HG03139 (cell line): ENCODE measurements at regions not wholly inside any gene's neighbourhood (a gene's known extent, or its start where the extent isn't known, plus 50 kb on each side); places are given as distances from the start of the nearest gene placed in this dataset.

Experiments
- ATAC-seq: cut with Tn5 transposase; IDR thresholded peaks from one replicate; pipeline ENCODE4 v1.9.1; 2021; ENCODE audit not compliant: unreplicated experiment

GRCh38 chr14:98688446-98688845 lies 583.6 kb downstream of the BCL11B start:
- ATAC-seq, result no peak

GRCh38 chr14:98689951-98690350 lies 582.0 kb downstream of the BCL11B start:
- no peak for ATAC-seq

GRCh38 chr14:98692832-98693231 lies 579.2 kb downstream of the BCL11B start:
- ATAC-seq, result no peak

GRCh38 chr14:98694541-98694940 lies 577.5 kb downstream of the BCL11B start:
- ATAC-seq, result no peak

GRCh38 chr14:98695809-98696208 lies 576.2 kb downstream of the BCL11B start:
- ATAC-seq, result no peak

DNA sequence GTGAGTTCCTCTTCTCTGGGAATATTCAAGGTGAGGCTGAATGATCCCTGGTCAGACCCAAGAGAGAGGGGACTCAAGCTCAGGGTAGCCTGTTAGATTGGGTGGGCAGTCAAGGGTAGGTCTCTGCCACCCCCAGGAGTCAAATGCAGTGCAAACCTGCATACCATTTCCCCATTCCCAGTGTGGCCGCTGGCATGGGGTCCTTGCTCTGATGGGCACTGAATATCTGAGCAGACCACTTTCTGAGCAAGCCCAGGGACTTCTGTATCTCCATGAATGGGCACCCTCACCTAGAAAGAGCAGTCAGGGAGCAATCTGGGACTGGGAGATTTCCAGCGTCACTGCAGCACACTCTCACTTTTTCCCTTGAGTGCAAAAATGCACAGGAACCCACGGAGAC lies 573.7 kb downstream of the BCL11B start:
- ATAC-seq, result no peak

DNA sequence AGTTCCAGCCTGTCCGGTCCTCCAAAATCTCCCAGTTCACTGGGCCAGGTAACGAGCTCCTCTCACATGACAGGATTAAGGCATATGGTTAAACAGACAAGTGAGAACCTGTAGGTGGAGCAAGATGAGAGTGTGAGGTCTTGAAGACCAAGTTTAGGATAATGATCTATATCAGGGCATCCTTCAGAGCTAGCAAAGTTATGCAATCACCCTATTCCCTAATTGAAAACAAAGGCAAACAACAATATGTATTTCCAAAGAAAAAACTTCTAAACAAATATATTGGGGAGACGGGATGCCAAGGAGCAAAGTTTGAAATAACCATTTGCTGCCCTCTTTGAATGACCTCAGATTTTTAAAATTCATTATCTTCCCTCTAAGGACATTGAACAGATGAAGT lies 571.2 kb downstream of the BCL11B start:
- no peak for ATAC-seq

GRCh38 chr14:98701377-98701776 lies 570.6 kb downstream of the BCL11B start:
- ATAC-seq, result no peak

DNA sequence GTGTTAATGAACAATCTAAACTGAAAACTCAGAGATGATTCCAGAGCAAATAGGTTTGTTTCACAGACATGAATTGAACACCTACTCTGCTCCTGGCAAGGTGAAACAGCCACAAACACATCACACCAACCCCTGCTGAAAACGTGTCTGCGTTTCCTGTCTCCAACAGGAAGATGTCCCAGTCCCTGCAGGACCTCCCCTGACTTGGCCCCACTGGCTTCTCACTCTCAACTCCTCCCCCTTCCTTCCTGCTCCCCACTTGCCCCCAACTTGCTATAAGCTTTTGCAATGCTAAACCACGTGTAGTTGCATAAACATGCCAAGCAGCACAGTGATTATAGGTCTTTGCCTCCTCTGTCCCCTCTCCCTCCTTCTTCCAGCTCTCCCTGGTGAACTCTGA lies 567.6 kb downstream of the BCL11B start:
- ATAC-seq, result no peak

DNA sequence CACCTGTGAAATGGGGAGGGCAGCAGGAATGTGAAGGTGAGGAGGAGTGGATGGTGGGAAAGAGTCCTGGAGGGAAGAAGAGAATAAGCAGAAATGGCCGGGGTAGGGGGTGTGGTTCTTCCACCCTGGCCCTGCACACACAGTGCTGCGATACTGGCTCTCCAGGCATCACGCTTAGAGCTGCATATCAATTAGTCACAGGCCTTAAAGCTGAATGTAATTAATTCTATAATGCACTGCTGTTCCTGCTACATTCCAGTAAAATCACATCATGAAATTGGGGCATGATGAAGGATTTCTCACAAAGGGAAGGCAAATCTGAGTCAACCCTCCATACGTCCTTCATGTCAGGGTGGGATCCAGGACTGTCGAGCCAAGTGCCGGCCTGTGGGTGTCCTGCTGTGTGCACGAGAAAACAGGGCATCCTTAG lies 566.1 kb downstream of the BCL11B start:
- no peak for ATAC-seq

- no peak for ATAC-seq
Measured at GRCh38 chr14:98707522-98707921, 564.5 kb downstream of the BCL11B start.

DNA sequence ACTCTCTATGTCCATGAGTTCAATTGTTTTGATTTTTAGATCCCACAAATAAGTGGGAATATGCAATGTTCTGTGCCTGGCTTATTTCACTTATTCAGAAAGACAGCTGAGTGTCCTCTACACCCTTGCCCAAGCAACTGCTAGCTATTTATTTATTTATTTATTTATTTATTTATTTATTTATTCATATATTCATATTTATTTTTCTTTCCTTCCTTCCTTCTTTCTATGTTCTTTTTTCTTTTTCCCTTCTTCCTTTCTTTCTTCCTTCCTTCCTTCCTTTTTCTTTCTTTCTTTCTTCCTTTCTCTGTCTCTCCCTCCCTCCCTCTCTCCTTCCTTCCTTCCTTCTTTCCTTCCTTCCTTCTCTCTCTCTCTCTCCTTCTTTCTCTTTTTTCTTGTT lies 563.4 kb downstream of the BCL11B start:
- no peak for ATAC-seq

- no peak for ATAC-seq
Measured at GRCh38 chr14:98711453-98711852, 560.5 kb downstream of the BCL11B start.

DNA sequence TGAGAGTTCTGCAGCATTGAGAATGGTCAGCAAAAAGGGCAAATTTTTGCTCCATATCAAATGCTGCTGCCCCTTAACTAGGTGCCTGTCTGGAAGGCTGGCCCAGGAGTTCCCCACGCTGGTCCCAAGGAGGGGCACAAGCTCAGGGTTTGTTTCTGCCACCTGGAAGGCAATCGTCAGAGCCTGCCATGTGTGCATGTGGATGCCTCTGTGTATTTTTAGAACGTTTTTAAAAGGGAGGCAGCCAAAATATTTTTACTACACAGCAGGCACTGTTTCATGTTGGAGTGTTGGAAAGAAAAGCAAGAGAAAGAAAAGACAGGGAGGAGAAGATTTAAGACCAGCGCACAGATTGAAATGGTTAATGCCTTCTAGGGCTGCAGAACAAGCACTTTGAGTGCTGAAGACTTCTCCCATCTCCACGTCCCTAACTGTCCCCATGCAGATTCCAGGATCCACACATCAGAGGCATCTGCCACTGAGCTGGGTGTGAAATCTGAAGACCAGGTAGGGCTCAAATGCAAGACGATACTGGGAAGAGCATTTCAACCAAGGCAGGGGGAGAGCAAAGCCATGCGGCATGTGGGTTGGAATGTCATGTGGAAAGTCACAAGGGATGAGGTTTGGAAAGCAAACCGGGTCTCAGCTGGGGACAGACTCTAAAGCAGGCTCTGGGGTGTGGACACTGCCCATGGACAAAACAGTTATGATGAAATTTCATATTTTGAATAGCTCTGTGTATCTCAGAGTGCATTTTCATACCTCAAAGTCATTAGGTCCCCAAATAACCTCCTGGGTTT lies 557.2 kb downstream of the BCL11B start:
- no peak for ATAC-seq

GRCh38 chr14:98716133-98716532 lies 555.9 kb downstream of the BCL11B start:
- ATAC-seq, result no peak

DNA sequence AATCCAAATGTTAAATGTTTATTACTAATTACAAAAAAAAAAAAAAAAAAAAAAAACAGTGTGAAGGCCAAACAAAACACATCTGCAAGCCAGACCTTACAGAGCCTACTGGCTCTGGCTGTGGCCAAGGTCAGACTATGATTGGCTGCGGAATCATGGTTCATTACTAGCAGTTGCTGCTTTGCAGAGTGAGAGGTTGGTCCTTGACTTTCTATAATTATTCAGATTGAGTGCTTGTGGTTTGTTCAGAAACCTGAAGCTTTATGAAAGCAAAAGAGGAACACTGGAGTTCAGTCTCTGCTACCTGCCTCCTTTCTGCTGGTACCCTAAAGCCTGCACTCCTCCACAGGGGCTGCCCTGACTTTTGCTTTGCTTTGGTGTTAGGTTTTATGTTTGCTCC lies 550.9 kb downstream of the BCL11B start:
- no peak for ATAC-seq

DNA sequence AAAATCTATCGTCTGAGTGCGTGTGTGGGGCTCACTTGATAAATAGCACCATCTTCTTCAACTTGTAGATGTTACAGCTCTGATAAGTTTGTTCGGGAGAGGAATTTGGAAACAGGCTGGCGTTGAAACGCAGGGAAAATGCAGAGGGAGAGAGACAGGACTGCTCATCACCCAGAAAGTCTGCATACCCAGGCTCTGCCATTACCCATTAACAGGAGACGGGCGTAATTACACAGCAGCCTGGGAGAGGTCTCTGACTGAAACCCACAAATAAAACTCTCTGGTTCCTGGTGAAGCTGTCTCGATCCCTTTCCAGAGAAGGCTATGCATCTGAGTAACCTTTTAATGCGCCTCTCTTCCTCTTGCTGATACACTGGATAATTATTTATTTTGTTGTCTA lies 547.3 kb downstream of the BCL11B start:
- ATAC-seq, result no peak

DNA sequence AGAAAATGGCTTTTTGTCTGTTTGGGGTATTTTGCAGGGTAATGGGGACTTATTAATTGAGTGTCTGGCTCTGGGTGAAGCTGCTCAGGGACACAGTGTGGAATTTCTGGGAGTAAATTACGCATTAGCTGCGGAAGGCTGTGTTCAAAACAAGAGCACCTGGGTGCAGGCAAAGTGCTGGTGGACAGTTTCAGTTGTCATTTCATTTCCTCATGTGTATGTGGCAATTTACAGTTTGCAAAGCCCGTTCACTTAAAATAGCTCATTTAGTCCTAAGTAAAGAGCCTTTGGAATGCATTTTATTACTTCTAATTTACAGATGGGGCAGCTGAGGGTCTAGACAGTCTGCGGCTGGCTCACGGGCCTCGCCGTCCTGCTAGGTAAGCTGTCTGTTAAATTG lies 546.8 kb downstream of the BCL11B start:
- ATAC-seq, result no peak

DNA sequence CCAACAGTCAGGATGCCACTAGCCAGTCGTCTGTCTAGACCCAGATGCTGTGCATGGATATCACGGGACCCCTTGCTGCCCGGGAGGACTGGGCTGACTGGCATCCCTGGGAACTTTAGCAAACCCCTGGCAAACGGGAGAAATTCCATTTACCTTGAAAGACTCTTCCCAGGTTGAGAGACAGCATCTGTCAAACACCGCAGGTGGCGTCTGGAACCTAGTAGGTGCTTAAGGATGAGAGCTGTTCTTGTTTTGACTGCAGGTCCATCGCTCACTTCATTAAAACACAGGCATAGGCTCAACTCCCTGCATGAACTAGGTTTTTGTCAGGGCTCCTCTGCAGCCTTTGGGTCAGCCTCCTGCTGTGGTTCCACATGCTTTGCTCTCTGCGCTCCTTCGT lies 546.3 kb downstream of the BCL11B start:
- ATAC-seq, result no peak

DNA sequence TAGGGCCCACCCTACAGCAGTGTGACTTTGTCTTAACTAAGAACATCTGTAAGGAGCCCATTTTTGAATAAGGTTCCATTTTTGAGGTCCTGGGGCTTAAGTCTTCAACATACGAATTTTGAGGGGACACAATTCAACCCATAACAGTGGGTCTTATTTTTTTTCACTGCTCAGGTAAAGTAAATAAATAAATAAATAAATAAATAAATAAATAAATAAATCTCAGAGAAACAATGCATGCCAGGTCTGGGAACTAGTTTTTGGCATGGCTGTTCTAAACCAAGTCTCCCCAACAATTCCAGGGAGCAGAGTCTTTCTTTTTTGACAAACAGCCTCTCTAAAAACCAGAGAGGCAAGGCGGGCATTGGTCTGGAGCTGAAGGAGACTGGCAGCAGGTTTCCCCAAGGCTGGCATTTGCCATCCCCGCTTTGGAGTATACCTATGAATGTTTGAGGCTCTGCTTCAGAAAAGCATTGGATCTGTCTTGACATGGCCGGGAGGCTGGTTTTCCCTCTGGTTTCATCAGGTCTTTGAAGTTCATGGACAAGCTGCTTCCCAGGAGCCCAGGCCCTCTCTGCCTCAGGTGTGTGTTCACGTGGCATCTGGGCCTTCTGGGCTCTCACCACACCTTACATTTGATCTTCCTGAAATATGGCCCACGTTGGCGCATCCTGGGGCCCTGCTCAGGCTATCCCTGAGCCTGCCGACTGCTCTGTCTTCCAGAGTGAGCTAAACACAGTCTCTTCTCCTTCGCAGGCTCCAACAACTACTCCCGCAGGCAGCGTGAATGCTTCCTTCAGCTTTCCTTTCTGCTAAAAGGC lies 545.2 kb downstream of the BCL11B start:
- no peak for ATAC-seq

DNA sequence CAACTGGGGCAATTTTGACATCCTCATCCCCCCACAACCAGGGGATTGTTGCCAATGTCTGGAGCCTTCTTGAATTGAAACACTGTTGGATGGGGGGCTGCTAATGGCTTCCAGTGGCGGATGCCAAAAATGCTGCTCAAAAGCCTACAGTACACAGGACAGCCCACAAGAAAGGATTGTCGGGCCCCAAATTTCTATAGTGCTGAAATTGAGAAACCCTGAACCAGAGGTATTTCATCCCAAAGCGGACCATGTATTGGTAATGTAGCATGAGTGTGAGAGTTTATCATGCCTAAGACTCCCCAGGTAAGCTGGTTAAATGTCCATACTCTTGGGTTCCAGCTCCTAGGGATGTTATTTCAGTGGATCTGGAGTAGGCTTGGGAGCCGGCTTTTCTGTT lies 544.0 kb downstream of the BCL11B start:
- no peak for ATAC-seq

GRCh38 chr14:98728836-98729235 lies 543.2 kb downstream of the BCL11B start:
- no peak for ATAC-seq
